GM12891 (cell line): ENCODE measurements at regions not wholly inside any gene's neighbourhood (a gene's known extent, or its start where the extent isn't known, plus 50 kb on each side); places are given as distances from the start of the nearest gene placed in this dataset.
"Not testable (repeated sequence)": the region's sequence is repeated elsewhere in the genome, so short reads cannot be mapped to it uniquely, and the experiment has no call there.

Experiments used
- DNase-seq: peaks from one replicate; pipeline ENCODE4 v3.0.0; 2011; ENCODE audit warnings: low spot score; ENCODE audit not compliant: insufficient read length
- FAIRE-seq: peaks from 2 replicates; lab custom pipeline; 2011; peaks lifted over from hg19 to GRCh38; lab: Jason Lieb, UNC
- PAX5 ChIP-seq: IDR thresholded peaks from 2 replicates; pipeline ENCODE4 v1.6.1; 2011; ENCODE audit warnings: low read length, moderate library complexity, mild to moderate bottlenecking; ENCODE audit not compliant: insufficient read depth, severe bottlenecking
- POLR2A ChIP-seq: IDR thresholded peaks from 2 replicates; pipeline ENCODE4 v1.6.1; 2011; ENCODE audit warnings: low read depth, low read length, control low read depth
- POLR2AphosphoS5 ChIP-seq: IDR thresholded peaks from 2 replicates; pipeline ENCODE4 v1.6.1; 2011; ENCODE audit warnings: low read depth, low read length, control low read depth
- POU2F2 ChIP-seq: IDR thresholded peaks from 2 replicates; pipeline ENCODE4 v1.6.1; 2011; ENCODE audit warnings: low read depth, mild to moderate bottlenecking, control low read depth, low read length, moderate library complexity
- SPI1 ChIP-seq: IDR thresholded peaks from 2 replicates; pipeline ENCODE4 v1.6.1; 2011; ENCODE audit warnings: low read depth, low read length, control low read depth
- TAF1 ChIP-seq: IDR thresholded peaks from 2 replicates; pipeline ENCODE4 v1.6.1; 2011; ENCODE audit warnings: low read depth, low read length, control low read depth

DNA sequence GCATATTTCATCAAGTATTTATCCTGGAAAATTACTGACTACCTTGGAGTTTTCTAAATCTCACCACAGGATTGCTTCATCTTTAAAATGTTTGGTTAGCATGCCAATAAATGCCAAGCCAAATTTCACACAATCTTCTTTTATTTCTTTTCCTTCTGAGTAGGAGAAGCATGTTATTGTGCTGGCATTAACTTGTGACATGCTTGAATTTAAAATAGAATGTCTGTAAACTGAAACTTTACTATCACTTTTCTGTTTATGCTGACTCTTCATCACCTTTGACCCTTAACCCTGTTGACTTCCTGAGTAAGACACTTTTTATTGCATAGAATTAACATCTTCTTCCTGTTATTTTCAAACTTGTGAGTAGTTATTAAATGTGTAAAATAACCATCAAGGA lies 56.2 kb upstream of the LRRTM4 start:
- FAIRE-seq = no peak
- no peak for TF ChIP-seq TAF1
- no peak for TF ChIP-seq POU2F2
- no peak for TF ChIP-seq SPI1
- TF ChIP-seq POLR2A = no peak
- no peak for TF ChIP-seq PAX5
- no peak for TF ChIP-seq POLR2AphosphoS5
- no peak for DNase-seq

DNA sequence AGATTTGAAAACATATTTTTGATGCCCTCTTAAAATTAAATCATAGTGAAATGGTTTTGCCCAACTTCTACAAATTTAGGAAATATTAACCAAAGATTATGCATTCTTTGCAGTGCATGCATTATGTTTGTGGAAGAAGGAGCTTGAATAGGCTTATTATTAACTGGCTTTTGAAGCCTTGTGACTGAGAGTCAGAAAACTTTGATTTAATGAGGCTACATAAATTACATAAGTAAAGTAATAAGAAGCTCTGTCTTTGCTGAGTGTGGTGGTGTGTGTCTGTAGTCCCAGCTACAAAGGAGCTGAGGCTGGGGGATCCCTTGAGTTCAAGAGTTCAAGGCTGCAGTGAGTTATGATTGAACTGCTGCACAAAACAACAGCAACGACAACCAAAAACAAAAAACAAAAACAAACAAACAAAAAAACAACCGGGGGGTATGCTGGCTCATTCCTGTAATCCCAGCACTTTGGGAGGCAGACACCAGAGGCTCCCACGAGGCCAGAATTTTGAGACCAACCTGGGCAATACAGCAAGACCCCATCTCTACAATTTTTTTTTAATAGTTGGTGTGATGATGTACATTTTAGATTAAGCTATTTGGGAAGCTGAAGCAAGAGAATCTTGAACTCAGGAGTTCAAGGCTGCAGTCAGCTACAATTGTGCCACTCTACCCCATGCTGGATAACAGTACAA lies 57.0 kb upstream of the LRRTM4 start:
- no peak for TF ChIP-seq TAF1
- TF ChIP-seq SPI1 = no peak
- TF ChIP-seq POU2F2 = no peak
- TF ChIP-seq POLR2AphosphoS5 = no peak
- TF ChIP-seq POLR2A = no peak
- TF ChIP-seq PAX5 = no peak
- no peak for DNase-seq
- FAIRE-seq = no peak

DNA sequence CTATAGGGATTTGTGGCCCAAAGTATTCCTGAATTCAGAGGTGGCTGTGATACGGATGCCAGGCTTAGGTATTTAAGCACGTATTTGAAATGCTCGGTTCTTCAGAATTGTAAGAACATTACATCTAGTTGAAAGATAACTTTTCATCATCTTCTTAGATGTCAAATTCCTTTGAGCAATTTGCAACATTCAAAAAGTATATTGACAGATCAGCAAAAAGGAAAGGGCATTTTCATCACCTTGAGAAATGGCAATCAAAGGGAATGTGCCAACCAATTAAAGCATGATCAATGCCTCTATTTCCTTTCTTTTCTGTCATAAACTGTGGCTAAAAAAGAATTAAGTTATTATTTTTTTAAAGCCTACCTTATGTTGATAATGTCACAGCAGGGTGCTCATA lies 66.3 kb upstream of the LRRTM4 start:
- TF ChIP-seq TAF1 = no peak
- no peak for TF ChIP-seq SPI1
- TF ChIP-seq POU2F2 = no peak
- TF ChIP-seq PAX5 = no peak
- TF ChIP-seq POLR2A = no peak
- no peak for TF ChIP-seq POLR2AphosphoS5
- FAIRE-seq = no peak
- DNase-seq = no peak

GRCh38 chr2:77590298-77590917 lies 68.2 kb upstream of the LRRTM4 start:
- TF ChIP-seq POLR2AphosphoS5 = no peak
- no peak for TF ChIP-seq PAX5
- TF ChIP-seq SPI1 = no peak
- TF ChIP-seq POU2F2 = no peak
- no peak for TF ChIP-seq POLR2A
- TF ChIP-seq TAF1 = no peak
- FAIRE-seq = no peak
- DNase-seq = no peak

DNA sequence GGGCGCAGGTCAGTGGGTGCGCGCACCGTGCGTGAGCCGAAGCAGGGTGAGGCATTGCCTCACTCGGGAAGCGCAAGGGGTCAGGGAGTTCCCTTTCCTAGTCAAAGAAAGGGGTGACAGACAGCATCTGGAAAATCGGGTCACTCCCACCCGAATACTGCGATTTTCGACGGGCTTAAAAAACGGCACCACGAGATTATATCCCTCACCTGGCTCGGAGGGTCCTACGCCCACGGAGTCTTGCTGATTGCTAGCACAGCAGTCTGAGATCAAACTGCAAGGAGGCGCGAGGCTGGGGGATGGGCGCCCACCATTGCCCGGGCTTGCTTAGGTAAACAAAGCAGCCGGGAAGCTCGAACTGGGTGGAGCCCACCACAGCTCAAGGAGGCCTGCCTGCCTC lies 70.8 kb upstream of the LRRTM4 start:
- not testable (repeated sequence) for DNase-seq

DNA sequence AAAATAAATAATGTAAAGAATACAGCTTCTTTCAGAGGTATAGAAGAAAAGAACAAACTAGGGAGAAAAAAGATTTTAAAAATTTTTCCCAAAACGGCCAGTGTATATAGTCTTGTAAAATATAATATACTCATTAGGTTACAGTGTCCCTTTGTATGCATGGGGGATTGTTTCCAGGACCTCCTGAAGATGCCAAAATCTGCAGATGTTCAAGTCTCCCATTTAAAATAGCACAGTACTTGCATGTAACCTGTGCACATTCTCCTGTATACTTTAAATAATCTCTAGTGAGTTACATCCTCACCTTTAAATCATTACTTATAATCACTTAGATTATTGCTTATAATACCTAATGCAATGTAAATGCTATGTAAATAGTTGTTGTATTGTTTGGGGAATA lies 80.6 kb upstream of the LRRTM4 start:
- DNase-seq (no peak), FAIRE-seq (no peak)
- TF ChIP-seq PAX5 (no peak), TAF1 (no peak), SPI1 (no peak), POLR2A (no peak), POLR2AphosphoS5 (no peak), POU2F2 (no peak)

More for the DNA sequence above, 70.8 kb upstream of the LRRTM4 start:
- not testable (repeated sequence) for FAIRE-seq

DNA sequence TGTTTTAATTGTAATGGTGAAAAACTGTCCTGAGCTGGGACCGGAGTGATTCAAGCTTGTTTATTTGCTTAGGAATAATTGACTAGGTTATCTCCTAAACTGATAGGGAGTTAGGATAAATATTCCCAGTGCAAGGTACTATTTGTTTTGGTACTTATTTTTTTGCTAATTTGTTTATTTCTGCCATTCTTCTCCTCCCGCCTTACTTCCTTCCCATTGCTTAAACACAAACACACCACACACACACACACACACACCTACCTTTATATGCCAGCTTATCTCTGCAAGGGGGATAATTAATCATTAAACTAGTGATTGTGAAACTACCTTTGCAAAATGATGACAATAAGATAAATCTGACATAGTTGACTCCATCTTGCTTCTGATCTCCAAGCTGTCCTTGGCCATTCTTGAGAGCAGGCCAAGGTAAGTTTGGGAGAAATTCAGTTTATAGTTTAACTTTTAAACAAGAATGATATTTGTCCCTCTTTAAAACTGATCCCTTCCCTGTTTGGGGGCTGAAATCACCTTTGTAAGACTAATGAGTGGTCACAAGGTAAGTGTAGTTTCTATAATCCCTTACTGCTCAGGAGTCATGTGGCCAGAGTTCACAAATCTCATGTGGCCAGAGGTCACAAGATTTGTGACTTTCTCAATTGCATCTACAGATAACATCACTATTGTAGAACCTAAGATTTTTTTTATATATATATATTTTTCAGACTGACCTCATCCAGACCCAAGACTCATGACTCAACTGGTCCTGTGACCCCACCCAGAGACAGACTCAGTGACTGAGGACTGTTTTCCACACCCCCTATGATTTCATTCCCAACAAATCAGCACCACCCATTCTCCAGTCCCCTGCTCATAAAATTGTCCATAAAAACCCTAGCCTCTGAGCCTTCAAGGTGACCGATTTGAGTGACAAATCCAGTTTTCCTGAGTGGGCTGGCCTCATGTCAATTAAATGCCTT lies 83.1 kb upstream of the LRRTM4 start:
- FAIRE-seq = no peak
- no peak for DNase-seq
- TF ChIP-seq SPI1 (no peak), POU2F2 (no peak), POLR2A (no peak), PAX5 (no peak), POLR2AphosphoS5 (no peak), TAF1 (no peak)

GRCh38 chr2:77608510-77608909 lies 86.3 kb upstream of the LRRTM4 start:
- DNase-seq (no peak), FAIRE-seq (no peak)
- TF ChIP-seq TAF1 (no peak), POLR2A (no peak), POU2F2 (no peak), SPI1 (no peak)

GRCh38 chr2:77629539-77629938 lies 107.4 kb upstream of the LRRTM4 start:
- no peak for DNase-seq
- FAIRE-seq = no peak
- TF ChIP-seq SPI1 = no peak
- TF ChIP-seq PAX5 = no peak
- no peak for TF ChIP-seq POU2F2
- no peak for TF ChIP-seq TAF1
- no peak for TF ChIP-seq POLR2AphosphoS5
- TF ChIP-seq POLR2A = no peak

DNA sequence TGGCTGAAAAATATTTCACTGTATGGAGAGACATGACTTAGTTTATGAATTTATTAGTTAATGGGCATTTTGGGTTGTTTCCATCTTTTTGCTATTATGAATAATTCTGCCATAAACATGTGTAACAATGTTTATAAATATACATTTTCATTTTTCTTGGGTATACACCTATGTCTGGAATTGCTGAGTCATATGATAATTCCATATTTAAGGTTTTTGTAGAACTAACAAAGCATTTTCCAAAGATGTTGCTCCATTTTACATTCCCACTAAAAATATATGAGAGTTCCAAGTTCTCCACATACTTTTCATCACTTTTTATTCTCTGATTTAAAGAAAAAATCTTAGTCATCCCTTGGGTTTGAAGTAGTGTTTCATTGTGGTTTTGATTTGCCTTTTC lies 108.8 kb upstream of the LRRTM4 start:
- no peak for TF ChIP-seq SPI1
- TF ChIP-seq TAF1 = no peak
- TF ChIP-seq POLR2AphosphoS5 = no peak
- no peak for TF ChIP-seq PAX5
- no peak for TF ChIP-seq POLR2A
- no peak for TF ChIP-seq POU2F2
- FAIRE-seq (no peak), DNase-seq (no peak)
